ENCODE measurements at regions not wholly inside any gene's neighbourhood (a gene's known extent, or its start where the extent isn't known, plus 50 kb on each side); places are given as distances from the start of the nearest gene placed in this dataset.

DNA sequence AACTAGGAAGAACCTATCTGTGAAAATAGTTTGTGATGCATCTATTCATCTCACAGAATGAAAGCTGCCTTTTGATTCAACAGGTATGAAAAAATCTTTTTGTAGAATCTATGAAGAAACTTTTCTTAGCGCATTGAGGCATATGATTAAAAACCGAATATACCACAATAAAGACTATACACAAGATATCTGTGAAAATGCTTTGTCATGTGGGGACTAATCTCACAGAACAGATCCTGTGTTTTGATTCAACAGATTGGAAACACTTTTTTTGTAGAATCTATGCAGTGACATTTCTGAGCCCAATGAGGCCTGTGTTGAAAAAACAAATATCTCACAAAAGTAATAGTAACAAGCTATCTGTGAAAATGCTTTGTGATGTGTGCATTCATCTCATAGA, 2247.5 kb downstream of the TP53TG3F start:
- Histone ChIP-seq H3K27ac (ENCODE audit: low read length) (no peak overlapping the region), H3K9me3 (ENCODE audit: control insufficient read depth, insufficient read depth, low read depth, low read length) (no peaks in the 10 kb centered on the region), H3K36me3 (ENCODE audit: control insufficient read depth, insufficient read depth, low read length) (no peaks in the 10 kb centered on the region), H3K27me3 (ENCODE audit: control insufficient read depth, insufficient read depth, low read length) (no peaks in the 10 kb centered on the region), H3K4me1 (ENCODE audit: control insufficient read depth, insufficient read depth, low read length) (no peaks in the 10 kb centered on the region), H3K4me3 (ENCODE audit: low read depth in 2 of 2, low read length in 2 of 2) (no peak overlapping the region)
- in situ Hi-C loops (cut with HindIII; ENCODE audit: low pct_unique_long_range_greater_than_20kb, low sequenced_read_pairs) = no loop called here
- intact Hi-C loops (cut with micrococcal nuclease; ENCODE audit: unreplicated experiment) = no loop called here
- DNase-seq (ENCODE audit: low read depth, low spot score) (no peak), ATAC-seq (no peak)
- ChIA-PET CTCF (no interaction called here), POLR2A (no interaction called here)
- BruUV-seq (replicated peaks) = no TSS peak
- TF ChIP-seq POLR2AphosphoS5 (IDR thresholded peaks at IDR 0.05; ENCODE audit: low read depth, low read length) (no peak), SIN3A (IDR thresholded peaks at IDR 0.05; ENCODE audit: borderline replicate concordance, insufficient read depth, low read depth, low read length) (no peak), TCF7L2 (IDR thresholded peaks at IDR 0.05; ENCODE audit: low read depth, low read length) (no peak)
- TF ChIP-seq, protein P1, sequence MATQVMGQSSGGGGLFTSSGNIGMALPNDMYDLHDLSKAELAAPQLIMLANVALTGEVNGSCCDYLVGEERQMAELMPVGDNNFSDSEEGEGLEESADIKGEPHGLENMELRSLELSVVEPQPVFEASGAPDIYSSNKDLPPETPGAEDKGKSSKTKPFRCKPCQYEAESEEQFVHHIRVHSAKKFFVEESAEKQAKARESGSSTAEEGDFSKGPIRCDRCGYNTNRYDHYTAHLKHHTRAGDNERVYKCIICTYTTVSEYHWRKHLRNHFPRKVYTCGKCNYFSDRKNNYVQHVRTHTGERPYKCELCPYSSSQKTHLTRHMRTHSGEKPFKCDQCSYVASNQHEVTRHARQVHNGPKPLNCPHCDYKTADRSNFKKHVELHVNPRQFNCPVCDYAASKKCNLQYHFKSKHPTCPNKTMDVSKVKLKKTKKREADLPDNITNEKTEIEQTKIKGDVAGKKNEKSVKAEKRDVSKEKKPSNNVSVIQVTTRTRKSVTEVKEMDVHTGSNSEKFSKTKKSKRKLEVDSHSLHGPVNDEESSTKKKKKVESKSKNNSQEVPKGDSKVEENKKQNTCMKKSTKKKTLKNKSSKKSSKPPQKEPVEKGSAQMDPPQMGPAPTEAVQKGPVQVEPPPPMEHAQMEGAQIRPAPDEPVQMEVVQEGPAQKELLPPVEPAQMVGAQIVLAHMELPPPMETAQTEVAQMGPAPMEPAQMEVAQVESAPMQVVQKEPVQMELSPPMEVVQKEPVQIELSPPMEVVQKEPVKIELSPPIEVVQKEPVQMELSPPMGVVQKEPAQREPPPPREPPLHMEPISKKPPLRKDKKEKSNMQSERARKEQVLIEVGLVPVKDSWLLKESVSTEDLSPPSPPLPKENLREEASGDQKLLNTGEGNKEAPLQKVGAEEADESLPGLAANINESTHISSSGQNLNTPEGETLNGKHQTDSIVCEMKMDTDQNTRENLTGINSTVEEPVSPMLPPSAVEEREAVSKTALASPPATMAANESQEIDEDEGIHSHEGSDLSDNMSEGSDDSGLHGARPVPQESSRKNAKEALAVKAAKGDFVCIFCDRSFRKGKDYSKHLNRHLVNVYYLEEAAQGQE (IDR thresholded peaks at IDR 0.05; ENCODE audit: insufficient read depth in 1 of 2, low read depth in 2 of 2, low read length in 1 of 2) = no peak

DNA sequence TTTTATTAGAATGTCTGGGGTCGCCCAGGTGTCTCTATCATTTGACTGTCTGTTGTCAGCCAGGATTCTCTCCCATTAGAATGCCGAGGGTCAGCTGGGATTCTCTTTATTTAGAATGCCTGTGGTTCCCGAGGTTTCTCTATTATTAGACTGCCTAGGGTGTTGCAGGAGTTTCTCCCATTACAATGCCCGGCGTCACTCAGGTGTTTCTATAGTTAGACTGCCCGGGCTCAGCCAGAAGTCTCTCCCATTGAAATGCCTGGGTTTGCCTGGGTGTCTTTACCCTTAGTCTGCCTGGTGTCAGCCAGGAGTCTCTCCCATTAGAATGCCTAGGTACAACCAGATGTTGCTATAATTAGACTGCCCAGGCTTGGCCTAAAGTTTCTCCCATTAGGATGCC, 2252.0 kb downstream of the TP53TG3F start:
- TF ChIP-seq TCF7L2 (IDR thresholded peaks at IDR 0.05; ENCODE audit: low read depth, low read length) (no peak), SIN3A (IDR thresholded peaks at IDR 0.05; ENCODE audit: borderline replicate concordance, insufficient read depth, low read depth, low read length) (no peak), POLR2AphosphoS5 (IDR thresholded peaks at IDR 0.05; ENCODE audit: low read depth, low read length) (no peak)
- TF ChIP-seq, protein P2, sequence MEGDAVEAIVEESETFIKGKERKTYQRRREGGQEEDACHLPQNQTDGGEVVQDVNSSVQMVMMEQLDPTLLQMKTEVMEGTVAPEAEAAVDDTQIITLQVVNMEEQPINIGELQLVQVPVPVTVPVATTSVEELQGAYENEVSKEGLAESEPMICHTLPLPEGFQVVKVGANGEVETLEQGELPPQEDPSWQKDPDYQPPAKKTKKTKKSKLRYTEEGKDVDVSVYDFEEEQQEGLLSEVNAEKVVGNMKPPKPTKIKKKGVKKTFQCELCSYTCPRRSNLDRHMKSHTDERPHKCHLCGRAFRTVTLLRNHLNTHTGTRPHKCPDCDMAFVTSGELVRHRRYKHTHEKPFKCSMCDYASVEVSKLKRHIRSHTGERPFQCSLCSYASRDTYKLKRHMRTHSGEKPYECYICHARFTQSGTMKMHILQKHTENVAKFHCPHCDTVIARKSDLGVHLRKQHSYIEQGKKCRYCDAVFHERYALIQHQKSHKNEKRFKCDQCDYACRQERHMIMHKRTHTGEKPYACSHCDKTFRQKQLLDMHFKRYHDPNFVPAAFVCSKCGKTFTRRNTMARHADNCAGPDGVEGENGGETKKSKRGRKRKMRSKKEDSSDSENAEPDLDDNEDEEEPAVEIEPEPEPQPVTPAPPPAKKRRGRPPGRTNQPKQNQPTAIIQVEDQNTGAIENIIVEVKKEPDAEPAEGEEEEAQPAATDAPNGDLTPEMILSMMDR (IDR thresholded peaks at IDR 0.05) = no peak
- TF ChIP-seq, protein P1 (IDR thresholded peaks at IDR 0.05; ENCODE audit: insufficient read depth in 1 of 2, low read depth in 2 of 2, low read length in 1 of 2) = no peak
- in situ Hi-C loops (cut with HindIII; ENCODE audit: low pct_unique_long_range_greater_than_20kb, low sequenced_read_pairs) = no loop called here
- no TSS peak for BruUV-seq (replicated peaks)

More for the DNA sequence above, 2252.0 kb downstream of the TP53TG3F start:
- intact Hi-C loops (cut with micrococcal nuclease; ENCODE audit: unreplicated experiment) = no loop called here
- Histone ChIP-seq H3K9me3 (ENCODE audit: control insufficient read depth, insufficient read depth, low read depth, low read length) (no peaks in the 10 kb centered on the region), H3K27ac (ENCODE audit: low read length) (no peak overlapping the region), H3K27me3 (ENCODE audit: control insufficient read depth, insufficient read depth, low read length) (no peaks in the 10 kb centered on the region), H3K4me3 (ENCODE audit: low read depth in 2 of 2, low read length in 2 of 2) (no peak overlapping the region), H3K36me3 (ENCODE audit: control insufficient read depth, insufficient read depth, low read length) (no peaks in the 10 kb centered on the region), H3K4me1 (ENCODE audit: control insufficient read depth, insufficient read depth, low read length) (no peaks in the 10 kb centered on the region)
- CTCF ChIA-PET = no interaction called here
- ATAC-seq = no peak
- DNase-seq (ENCODE audit: low read depth, low spot score) = no peak
- POLR2A ChIA-PET = no interaction called here

All from Panc1 (cell line).